DMS53 treated with DMSO at 0.1 percent for 48 hours (cell line): ENCODE measurements at regions not wholly inside any gene's neighbourhood (a gene's known extent, or its start where the extent isn't known, plus 50 kb on each side); places are given as distances from the start of the nearest gene placed in this dataset.
"Not testable (repeated sequence)": the region's sequence is repeated elsewhere in the genome, so short reads cannot be mapped to it uniquely, and the experiment has no call there.

Experiments used
- DNase-seq: peaks from one replicate; lab custom pipeline; 2025; ENCODE audit not compliant: unreplicated experiment; lab: John Stamatoyannopoulos, UW

DNA sequence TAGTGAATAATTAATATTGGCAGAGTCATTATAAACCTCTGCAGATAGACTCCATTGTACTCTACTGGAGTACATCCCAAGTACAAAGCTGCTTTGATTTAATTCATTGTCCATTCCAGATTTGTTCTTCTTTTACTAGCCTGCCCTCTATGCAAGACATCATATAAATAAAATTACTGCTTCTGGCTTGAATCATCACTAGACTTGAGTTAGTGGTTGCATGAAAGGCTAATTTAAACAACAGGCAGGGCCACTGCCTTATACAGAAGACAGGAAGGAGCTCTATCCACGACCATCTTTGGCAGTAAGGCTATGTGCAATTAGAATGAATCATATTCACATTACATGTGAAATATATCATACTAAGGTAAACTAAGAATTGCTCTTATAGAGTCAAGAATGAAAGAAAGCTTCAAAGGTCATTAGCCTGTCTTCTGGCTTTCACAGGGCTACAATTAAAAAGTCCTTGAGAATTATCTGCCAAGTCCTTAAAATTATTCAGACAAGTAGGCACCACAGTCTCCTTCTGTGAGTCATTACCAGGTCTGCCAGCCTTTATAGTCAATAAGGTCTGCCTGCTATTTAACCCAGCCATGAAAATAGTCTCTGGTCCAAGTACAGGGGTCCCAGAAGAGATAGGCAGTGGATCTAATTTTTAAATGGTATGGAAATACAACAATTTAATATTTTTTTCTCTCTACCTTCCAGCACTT, 631.8 kb downstream of the TMTC2 start:
- DNase-seq: no peak

DNA sequence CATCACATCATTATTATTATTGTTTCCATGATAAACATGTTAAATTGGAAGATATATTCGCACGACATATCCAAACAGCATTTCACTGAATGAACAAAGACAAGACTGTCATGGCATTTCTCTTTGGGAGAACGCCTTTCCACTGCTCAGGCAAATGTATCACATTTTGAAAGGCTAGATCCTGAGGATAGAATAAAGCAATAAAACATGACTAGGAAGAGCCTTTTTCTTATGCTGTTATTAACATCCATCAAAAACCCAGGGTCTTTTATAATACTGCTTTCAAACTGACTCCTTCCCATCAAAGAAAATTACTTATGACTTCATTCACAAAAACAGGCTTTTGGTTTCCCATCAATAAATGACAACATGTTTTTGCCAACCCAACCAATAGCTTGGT, 630.9 kb downstream of the TMTC2 start:
- DNase-seq: no peak

DNA sequence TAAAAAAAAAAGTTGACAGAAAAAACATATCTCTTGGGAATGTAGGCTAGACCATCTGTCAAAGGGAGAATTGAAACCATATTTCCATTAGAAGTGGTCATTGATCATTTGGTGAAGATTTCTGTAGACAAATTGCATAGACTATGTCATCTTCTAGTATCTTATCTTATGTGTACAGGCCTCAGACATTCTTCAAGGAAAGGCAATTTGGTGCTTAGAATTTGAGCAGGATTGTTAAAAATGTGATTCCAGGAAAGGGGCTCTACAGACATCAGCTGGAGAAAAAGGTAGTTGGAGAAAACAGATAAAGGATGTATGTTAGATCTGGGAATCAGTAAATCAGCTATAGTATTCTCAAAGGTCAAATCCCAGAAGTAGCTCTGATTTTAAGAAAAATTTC, 627.1 kb downstream of the TMTC2 start:
- no peak for DNase-seq

DNA sequence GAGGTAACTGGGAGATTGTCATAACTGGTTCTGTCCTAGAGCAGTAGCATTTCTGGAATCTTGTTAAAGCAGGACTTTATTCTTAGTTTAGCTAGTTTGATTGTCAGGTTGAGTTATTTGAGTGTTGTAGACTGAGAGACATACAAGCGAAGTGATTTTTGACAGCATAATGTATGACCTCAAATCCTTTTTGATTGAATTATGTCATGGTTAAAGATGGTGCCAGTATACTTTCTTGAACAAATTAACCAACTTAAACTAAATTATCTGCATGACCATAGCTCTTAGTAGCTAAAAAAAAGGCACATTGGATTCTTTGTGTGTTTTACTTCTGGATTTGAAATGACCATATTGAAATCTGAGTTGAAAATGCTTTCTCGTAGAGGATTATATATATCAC, 626.6 kb downstream of the TMTC2 start:
- no peak for DNase-seq

DNA sequence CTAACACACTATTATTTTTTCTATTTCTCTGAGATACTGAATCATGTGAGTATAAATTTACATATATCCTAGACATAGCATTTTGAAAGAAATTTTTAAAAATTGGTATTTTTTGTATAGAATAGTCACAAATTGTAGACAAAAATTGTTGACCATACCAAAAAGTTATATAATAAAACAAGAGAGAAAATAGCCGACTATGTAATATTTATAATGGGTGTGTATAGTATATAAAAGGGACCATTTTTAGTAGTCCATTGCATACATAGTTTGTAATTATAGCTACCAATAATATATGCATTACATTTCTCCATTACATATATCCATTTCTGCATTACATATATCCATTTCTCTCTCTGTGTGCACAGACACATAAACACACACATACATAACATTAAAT, 590.2 kb downstream of the TMTC2 start:
- no peak for DNase-seq

DNA sequence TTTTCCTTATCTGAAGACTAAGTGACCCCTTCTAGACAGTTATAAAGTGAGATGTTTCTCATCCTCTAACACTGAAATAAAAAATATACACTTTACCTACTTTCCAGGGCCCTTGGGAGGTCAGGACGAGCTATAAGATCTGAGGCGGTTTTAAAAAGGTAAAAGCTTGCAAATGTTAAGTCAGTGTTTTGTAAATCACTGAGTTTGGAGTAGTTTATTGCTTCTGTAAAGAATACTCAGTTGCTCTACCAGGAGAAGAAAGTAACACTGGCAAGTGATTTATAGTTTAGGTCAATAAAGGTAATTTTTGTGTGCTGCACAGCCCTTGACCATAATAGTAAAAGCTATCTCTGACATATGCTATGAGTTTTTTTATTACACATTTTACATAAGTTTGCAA, 584.5 kb downstream of the TMTC2 start:
- DNase-seq: no peak

DNA sequence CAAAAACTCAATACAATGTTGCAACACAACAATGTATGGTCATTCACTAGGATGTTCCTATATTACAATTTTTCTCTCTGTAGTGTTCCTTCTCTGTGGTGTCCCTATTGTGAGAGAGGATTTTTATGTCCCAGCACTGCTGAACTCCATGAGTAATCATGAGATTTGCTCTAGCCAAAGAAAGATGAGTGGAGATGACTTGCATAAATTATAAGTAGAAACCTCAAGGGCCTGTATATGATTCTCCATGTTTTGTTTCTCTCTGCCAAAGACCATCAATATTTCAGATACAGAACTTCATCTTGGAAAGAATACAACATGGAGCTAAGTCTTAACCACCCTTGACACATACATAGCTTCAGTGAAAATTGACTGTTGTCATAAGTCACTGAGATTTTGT, 579.1 kb downstream of the TMTC2 start:
- no peak for DNase-seq

DNA sequence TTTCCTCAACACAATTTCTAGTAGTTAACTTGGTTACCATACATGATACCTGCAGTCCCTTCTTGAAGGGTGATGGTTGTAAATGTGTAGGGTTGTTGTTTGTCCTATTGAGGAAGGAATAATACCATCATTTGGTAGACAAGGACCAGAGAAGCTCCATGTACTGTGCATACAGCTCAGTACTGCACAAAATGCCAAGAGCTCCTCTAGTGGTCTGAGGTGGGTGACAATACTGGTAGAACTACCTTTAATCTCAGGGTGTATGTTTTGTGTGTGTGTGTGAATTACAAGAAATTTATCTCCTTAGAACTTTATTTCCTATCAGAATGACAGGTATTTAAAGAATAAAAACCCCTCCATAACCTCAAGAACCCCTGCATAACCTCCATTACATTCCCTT, 575.3 kb downstream of the TMTC2 start:
- DNase-seq: no peak

DNA sequence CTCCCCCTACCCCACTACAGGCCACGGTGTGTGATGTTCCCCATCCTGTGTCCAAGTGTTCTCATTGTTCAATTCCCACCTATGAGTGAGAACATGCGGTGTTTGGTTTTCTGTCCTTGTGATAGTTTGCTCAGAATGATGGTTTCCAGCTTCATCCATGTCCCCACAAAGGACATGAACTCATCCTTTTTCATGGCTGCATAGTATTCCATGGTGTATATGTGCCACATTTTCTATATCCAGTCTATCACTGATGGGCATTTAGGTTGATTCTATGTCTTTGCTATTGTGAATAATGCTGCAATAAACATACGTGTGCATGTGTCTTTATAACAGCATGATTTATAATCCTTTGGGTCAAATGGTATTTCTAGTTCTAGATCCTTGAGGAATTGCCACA, 573.4 kb downstream of the TMTC2 start:
- not testable (repeated sequence) for DNase-seq

DNA sequence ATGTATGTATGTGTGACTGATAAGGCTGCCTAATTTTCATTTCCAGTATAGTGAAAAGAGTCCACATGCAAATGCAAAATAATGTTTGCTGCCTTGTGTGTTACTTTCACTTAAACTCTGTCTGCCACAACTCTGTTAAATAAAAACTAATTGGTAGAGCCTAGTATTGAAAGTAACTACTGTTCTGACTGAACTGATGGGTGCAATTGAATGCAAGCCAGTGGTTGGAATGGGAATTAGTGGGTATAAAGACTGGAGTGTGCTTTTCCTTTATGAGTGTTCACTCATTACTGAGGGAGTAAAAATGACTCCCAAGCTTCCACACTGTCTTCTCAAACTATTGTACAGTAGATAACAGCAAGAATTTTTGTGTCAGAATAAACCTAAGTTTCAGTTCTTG, 571.0 kb downstream of the TMTC2 start:
- DNase-seq: no peak

DNA sequence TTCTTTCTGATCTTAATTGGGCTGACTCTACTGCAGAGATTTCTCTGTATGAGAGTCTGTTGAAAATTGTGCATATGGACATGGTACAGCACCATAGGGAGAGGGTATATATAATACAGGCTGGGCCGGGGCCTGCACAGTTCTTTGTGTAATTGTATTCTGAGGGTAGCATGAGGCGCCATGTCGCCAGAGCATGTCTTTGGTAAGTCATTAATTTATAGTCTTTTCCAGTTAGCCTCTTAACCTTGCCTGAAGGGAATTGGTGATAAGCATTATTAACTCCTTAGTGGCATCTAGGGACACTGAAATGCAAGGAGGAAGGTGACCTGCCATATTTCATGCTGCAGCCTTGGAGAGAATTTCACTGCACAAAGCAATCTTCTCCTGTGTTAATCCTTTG, 569.9 kb downstream of the TMTC2 start:
- no peak for DNase-seq

DNA sequence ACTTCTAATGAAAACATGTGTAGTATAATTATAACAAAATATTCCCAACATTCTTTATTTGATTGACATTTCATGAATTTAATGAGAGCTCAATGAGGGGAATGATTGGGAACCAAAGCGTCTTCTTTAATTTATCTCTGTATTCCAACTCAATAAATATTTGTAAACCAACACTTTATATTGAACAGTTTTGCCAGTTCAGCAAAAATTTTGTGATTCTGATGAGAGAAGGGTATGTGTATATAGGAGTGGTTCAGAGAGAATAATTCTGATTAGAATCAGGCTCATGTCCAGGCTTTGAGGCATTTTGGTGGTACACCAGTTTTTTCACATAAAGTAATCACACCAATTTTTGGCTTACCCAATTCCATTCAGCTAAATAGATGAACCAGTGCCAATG, 564.2 kb downstream of the TMTC2 start:
- DNase-seq: no peak

DNA sequence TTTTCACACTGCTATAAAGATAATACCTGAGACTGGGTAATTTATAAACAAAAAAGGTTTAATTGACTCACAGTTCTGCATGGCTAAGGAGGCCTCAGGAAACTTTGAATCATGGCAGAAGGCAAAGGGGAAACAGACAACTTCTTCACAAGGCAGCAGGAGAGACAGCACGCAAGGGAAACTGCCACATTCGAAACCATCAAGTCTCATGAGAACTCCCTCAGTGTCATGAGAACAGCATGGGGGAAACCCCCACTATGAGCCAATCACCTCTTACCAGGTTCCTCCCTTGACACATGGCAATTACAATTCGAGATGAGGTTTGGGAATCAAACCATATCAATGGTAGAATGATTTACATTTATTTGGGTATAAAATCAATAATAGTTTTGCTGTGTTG, 558.5 kb downstream of the TMTC2 start:
- no peak for DNase-seq

DNA sequence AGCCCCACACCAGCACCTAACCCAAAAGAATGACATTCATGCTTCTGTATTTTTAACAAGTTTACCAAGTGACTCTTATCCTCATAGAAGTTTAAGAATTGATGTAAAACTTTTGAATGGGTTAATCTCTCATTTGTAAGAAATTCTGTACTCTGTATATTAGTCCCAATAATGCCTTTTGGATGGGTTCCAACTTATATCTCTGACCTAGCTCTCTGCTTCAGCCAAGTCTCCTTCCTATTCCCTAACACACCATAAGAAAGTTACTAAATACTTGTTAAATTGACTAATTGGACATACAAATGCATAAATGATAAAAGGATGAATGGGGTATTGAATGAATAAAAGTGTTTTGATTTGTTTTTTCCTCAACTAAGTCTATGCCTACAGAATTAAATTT, 557.3 kb downstream of the TMTC2 start:
- DNase-seq: no peak

DNA sequence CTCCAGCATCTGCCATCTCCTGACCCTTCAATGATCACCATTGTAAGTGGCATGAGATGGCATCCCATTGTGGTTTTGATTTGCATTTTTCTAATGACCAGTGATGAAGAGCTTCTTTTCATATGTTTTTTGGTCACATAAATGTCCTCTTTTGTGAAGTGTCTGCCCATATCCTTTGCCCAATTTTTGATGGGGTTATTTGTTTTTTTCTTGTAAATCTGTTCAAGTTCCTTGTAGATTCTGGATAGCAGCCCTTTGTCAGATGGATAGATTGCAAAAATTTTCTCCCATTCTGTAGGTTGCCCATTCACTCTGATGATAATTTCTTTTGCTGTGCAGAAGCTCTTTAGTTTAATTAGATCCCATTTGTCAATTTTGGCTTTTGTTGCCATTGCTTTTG, 547.3 kb downstream of the TMTC2 start:
- not testable (repeated sequence) for DNase-seq

DNA sequence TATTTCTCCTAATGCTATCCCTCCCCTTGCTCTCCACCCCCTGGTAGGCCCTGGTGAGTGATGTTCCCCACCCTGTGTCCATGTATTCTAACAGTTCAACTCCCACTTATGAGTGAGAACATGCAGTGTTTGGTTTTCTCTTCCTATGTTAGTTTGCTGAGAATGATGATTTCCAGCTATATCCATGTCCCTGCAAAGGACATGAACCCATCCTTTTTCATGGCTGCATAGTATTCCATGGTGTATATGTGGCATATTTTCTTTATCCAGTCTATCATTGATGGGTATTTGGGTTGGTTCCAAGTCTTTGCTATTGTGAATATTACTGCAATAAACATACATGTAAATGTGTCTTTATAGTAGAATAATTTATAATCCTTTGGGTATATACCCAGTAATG, 540.3 kb downstream of the TMTC2 start:
- not testable (repeated sequence) for DNase-seq

DNA sequence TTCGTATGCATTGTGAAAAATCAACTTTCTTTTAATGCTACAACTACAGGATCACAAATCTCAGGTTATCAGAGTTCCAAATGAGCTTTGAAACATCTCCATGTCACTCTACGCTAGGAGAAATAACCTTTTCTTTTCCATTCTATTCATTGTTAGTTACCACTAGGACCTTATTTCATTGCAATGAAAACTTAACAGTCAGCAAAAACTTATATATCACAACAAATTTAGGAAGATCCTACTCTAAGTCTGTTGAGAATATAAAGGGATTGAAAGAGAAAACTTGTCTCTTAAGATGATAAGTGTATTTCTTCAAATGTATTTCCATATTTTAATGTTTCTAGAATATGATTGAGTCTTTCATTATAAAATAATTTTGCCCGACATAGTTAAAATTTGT, 539.1 kb downstream of the TMTC2 start:
- no peak for DNase-seq

DNA sequence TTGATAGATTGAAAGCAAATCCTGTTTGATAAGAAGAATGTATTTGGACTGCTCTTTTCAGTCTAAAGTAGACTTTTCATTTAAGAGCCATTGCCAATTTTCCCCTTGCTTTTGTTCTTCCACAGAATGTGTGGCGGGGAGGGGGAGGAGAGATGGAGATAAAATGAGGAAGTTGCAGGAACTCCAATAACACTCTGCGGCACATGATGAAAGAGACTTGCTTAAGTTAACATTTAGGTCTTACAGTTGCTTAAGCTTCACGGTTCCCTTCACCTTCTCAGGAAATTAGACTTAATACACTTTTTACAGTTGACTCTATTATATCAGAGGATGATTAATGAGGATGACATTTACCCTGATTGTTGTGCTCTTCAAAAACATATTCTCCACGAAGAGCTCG, 537.3 kb downstream of the TMTC2 start:
- DNase-seq: no peak

DNA sequence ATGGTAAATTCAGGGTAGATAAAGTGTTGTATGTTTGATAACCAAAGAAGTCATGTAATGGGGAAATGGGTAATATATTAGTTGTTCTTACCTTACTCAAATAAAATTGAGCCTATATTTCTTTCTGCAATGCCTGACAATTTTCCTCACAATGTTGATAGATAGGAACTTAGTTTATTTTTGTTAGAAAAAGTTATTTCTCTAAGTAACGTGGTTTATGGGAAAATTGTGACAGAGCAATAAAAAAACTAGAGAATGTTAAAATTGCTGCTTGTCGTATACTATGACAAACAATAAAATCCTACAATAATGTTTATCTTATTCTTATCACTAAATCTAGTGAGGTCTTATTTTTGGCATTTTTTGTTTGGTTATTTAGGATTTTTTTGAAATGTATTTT, 534.1 kb downstream of the TMTC2 start:
- no peak for DNase-seq

DNA sequence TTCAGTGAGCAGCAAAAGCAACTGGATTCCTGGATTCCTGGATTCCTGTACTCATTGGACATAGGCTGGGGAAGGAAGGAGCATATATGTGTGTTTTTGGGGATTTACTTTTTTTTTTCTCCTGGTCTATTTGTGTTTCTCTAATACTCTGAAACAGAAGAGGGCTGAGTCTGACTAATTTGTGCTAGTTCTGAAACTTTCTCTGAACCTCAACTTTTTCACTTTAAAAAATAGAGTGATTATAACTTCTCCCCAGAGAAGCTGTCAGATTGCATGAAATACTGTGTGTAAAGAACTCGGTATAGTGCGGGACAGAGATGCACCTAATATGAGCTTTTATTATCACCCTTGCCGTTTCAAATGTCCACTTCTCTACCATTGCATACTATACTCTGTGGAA, 529.5 kb downstream of the TMTC2 start:
- DNase-seq: no peak

DNA sequence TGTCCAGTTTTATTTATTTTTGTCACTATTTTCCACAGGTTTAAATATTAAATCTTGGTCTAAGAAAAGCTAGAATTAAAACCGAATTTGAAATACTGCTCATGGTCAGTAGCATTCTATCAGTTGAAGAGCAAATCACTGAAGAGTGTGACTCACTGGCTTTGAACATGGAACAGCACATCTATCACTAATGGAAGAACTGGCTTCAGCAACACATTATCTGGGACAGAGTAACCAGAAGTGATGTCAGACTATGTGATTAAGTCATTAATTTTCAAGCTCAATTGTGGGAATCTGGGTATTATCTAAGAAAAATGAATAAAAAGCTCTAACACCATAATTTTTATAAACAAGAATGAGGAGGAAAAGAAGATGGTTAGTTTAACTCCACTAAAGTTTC, 527.5 kb downstream of the TMTC2 start:
- DNase-seq: no peak

DNA sequence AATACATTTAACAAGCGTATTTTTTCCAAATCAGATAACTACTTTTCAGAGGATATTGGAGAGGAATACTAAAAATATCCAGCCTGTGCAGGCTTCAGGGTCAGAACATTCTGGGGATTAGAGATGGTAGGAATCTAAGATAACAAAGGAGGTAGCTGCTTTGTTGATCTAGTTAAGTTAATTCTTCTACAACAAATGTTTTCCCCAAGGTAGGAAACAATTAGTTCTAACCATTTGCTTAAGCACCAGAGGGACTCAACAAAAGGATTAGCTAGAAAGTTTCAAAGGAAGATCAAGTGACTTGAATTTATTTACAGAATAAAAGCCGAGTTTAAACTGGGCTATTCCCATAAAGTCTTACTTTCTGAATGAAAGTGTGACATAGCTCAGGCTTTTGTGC, 524.2 kb downstream of the TMTC2 start:
- no peak for DNase-seq

DNA sequence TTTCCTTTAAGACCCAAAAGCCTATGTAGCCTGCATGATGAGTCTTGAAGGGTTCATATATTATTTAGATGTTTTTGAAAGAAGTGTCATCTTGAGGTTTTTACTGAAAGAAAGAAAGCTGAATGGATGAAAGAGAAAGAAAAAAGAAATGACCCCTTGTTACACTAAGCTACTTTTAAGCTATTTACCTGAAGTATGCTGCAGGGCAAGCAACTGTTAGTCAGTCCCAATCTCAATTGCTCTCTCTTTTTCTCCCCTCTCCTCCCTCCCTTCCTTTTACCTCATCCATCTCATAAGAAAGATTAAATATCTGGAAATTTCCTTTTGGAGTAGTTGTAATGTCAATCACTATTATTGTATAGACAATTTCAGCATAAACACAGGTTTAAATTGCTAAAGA, 512.4 kb downstream of the TMTC2 start:
- no peak for DNase-seq
